GM23248 (cell line): ENCODE measurements at regions not wholly inside any gene's neighbourhood (a gene's known extent, or its start where the extent isn't known, plus 50 kb on each side); places are given as distances from the start of the nearest gene placed in this dataset.
A peak's percentile ranks its signal among the peaks of the same experiment; 100 is the strongest.

Experiments used
- DNase-seq: peaks from one replicate; pipeline ENCODE4 v3.0.0-alpha.2; 2015
- H2AFZ ChIP-seq: fragments of 200-600 bp; sonication (generic); 2 replicates; pipeline ENCODE4 v1.6.1; 2016; ENCODE audit warnings: antibody characterized with exemption
- H3F3A ChIP-seq: fragments of 200-600 bp; sonication (generic); 2 replicates; pipeline ENCODE4 v1.6.1; 2016; ENCODE audit warnings: mild to moderate bottlenecking, antibody characterized with exemption, mixed run types; ENCODE audit not compliant: insufficient read depth
- H3K27ac ChIP-seq: fragments of 200-600 bp; sonication (generic); 2 replicates; pipeline ENCODE4 v1.5.1; 2016; ENCODE audit warnings: mild to moderate bottlenecking
- H3K27me3 ChIP-seq: fragments of 200-600 bp; sonication (generic); replicated peaks from 2 replicates; pipeline ENCODE4 v1.6.1; 2016; ENCODE audit warnings: mild to moderate bottlenecking; ENCODE audit not compliant: insufficient read depth
- H3K36me3 ChIP-seq: fragments of 200-600 bp; sonication (generic); 2 replicates; pipeline ENCODE4 v1.6.1; 2016; ENCODE audit warnings: low read depth, mild to moderate bottlenecking
- H3K4me1 ChIP-seq: fragments of 200-600 bp; sonication (generic); 2 replicates; pipeline ENCODE4 v1.6.1; 2016; ENCODE audit warnings: mild to moderate bottlenecking; ENCODE audit not compliant: insufficient read depth
- H3K4me2 ChIP-seq: fragments of 200-600 bp; sonication (generic); one replicate; pipeline ENCODE4 v1.6.1; 2016; ENCODE audit warnings: mild to moderate bottlenecking; ENCODE audit not compliant: unreplicated experiment
- H3K4me3 ChIP-seq: fragments of 200-600 bp; sonication (generic); 2 replicates; pipeline ENCODE4 v1.5.1; 2016; ENCODE audit warnings: mild to moderate bottlenecking
- H3K79me2 ChIP-seq: fragments of 200-600 bp; sonication (generic); 2 replicates; pipeline ENCODE4 v1.6.1; 2016; ENCODE audit warnings: mild to moderate bottlenecking; ENCODE audit not compliant: insufficient read depth
- H3K9ac ChIP-seq: fragments of 200-600 bp; sonication (generic); 2 replicates; pipeline ENCODE4 v1.6.1; 2016; ENCODE audit warnings: mild to moderate bottlenecking
- H3K9me2 ChIP-seq: fragments of 200-600 bp; sonication (generic); 2 replicates; pipeline ENCODE4 v1.6.1; 2016; ENCODE audit warnings: mixed run types, mild to moderate bottlenecking, moderate library complexity; ENCODE audit not compliant: insufficient read depth
- H3K9me3 ChIP-seq: fragments of 200-600 bp; sonication (generic); one replicate; pipeline ENCODE4 v1.6.1; 2017; ENCODE audit warnings: low read depth
- H4K20me1 ChIP-seq: fragments of 200-600 bp; sonication (generic); 2 replicates; pipeline ENCODE4 v1.6.0; 2016; ENCODE audit not compliant: insufficient read depth
- EZH2 ChIP-seq: fragments of 200-600 bp; sonication (generic); IDR thresholded peaks from 2 replicates; pipeline ENCODE4 v1.6.1; 2018; ENCODE audit warnings: antibody characterized with exemption, mild to moderate bottlenecking; ENCODE audit not compliant: insufficient read depth, poor library complexity, severe bottlenecking
- EZH2phosphoT487 ChIP-seq: fragments of 200-600 bp; sonication (generic); IDR thresholded peaks from 2 replicates; pipeline ENCODE4 v1.6.1; 2018; ENCODE audit warnings: antibody characterized with exemption, moderate library complexity, mild to moderate bottlenecking, low read depth; ENCODE audit not compliant: insufficient read depth
- WGBS, 2 experiments: methylation state at CpG; one replicate each; pipeline ENCODE4 v1.1.6; 2015 to 2017; ENCODE audit warnings: low lambda C conversion rate in 2 of 2, low coverage in 1 of 2; ENCODE audit errors: missing lambda C conversion rate in 2 of 2; 5-methylcytosine and 5-hydroxymethylcytosine counted together
- in situ Hi-C: fragments of 300-500 bp; cut with MboI; formaldehyde crosslinking; loops from 2 replicates; pipeline ENCODE4 v1.15.0; 2020

GRCh38 chr9:109715344-109715743, 64.7 kb upstream of the PALM2AKAP2 start:
- in situ Hi-C loops: no loop called here
- WGBS, 2 experiments: 68 to 75% methylated on average over 6 of the region's 6 CpGs

GRCh38 chr9:109716631-109717030, 63.4 kb upstream of the PALM2AKAP2 start:
- Histone ChIP-seq H3K9me3 (no peaks in the 10 kb centered on the region), H3K79me2 (no peaks in the 10 kb centered on the region), H2AFZ (no peak overlapping the region), H3F3A (no peaks in the 10 kb centered on the region), H3K4me3 (no peak overlapping the region), H3K9me2 (no peaks in the 10 kb centered on the region), H3K36me3 (no peaks in the 10 kb centered on the region), H3K27me3 (0 out of 2 replicates have a peak, but pooled peaks cover 17% of the 10 kb centered on the region), H3K4me1 (no peaks in the 10 kb centered on the region), H4K20me1 (no peaks in the 10 kb centered on the region), H3K9ac (no peak overlapping the region), H3K4me2 (no peak overlapping the region), H3K27ac (no peak overlapping the region)
- WGBS, 2 experiments: 63 to 69% methylated on average over 1 of the region's 1 CpG
- TF ChIP-seq EZH2phosphoT487 (no peak), EZH2 (no peak)
- in situ Hi-C loops: no loop called here
- peak; percentile 15 for DNase-seq

More at GRCh38 chr9:109715344-109715743, 64.7 kb upstream of the PALM2AKAP2 start:
- TF ChIP-seq EZH2phosphoT487 (no peak), EZH2 (no peak)
- Histone ChIP-seq H3K4me1 (no peaks in the 10 kb centered on the region), H3K79me2 (no peaks in the 10 kb centered on the region), H3F3A (no peaks in the 10 kb centered on the region), H3K9me2 (no peaks in the 10 kb centered on the region), H4K20me1 (no peaks in the 10 kb centered on the region), H2AFZ (no peak overlapping the region), H3K27me3 (0 out of 2 replicates have a peak, but pooled peaks cover 17% of the 10 kb centered on the region), H3K27ac (no peak overlapping the region), H3K9ac (no peak overlapping the region), H3K36me3 (no peaks in the 10 kb centered on the region), H3K4me2 (no peak overlapping the region), H3K4me3 (no peak overlapping the region), H3K9me3 (no peaks in the 10 kb centered on the region)
- DNase-seq: no peak

- 83 to 97% methylated on average over 2 of the region's 2 CpGs for WGBS, 2 experiments
- no peak for DNase-seq
- no peak overlapping the region for H3K4me2 ChIP-seq
- no peak overlapping the region for H3K9ac ChIP-seq
- 0 out of 2 replicates have a peak, but pooled peaks cover 17% of the 10 kb centered on the region for H3K27me3 ChIP-seq
- no peaks in the 10 kb centered on the region for H3F3A ChIP-seq
- in situ Hi-C loops: no loop called here
- H2AFZ ChIP-seq: no peak overlapping the region
- H3K36me3 ChIP-seq: no peaks in the 10 kb centered on the region
- H3K79me2 ChIP-seq: no peaks in the 10 kb centered on the region
- H3K9me2 ChIP-seq: no peaks in the 10 kb centered on the region
- no peaks in the 10 kb centered on the region for H3K9me3 ChIP-seq
- no peaks in the 10 kb centered on the region for H4K20me1 ChIP-seq
- H3K4me1 ChIP-seq: no peaks in the 10 kb centered on the region
- no peak overlapping the region for H3K27ac ChIP-seq
- no peak overlapping the region for H3K4me3 ChIP-seq
- TF ChIP-seq EZH2: no peak
- TF ChIP-seq EZH2phosphoT487: no peak
Observed at GRCh38 chr9:109717342-109717741, 62.7 kb upstream of the PALM2AKAP2 start.

- no peak overlapping the region for H3K9ac ChIP-seq
- H4K20me1 ChIP-seq: no peaks in the 10 kb centered on the region
- no peaks in the 10 kb centered on the region for H3K9me2 ChIP-seq
- H3K36me3 ChIP-seq: no peaks in the 10 kb centered on the region
- no peak overlapping the region for H2AFZ ChIP-seq
- in situ Hi-C loops: no loop called here
- no peaks in the 10 kb centered on the region for H3K9me3 ChIP-seq
- H3K4me2 ChIP-seq: no peak overlapping the region
- H3K27me3 ChIP-seq: 0 out of 2 replicates have a peak, but pooled peaks cover 17% of the 10 kb centered on the region
- no peaks in the 10 kb centered on the region for H3K79me2 ChIP-seq
- H3K4me1 ChIP-seq: no peaks in the 10 kb centered on the region
- no peaks in the 10 kb centered on the region for H3F3A ChIP-seq
- H3K27ac ChIP-seq: no peak overlapping the region
- no peak for DNase-seq
- 64% methylated on average over 3 of the region's 3 CpGs for WGBS, 2 experiments
- no peak overlapping the region for H3K4me3 ChIP-seq
- TF ChIP-seq EZH2: no peak
- no peak for TF ChIP-seq EZH2phosphoT487
Observed at GRCh38 chr9:109718861-109719260, 61.1 kb upstream of the PALM2AKAP2 start.

- Histone ChIP-seq H2AFZ (no peak overlapping the region), H3K4me1 (no peaks in the 10 kb centered on the region), H3K27ac (no peak overlapping the region), H3K9me3 (no peaks in the 10 kb centered on the region), H3K79me2 (no peaks in the 10 kb centered on the region), H3F3A (no peaks in the 10 kb centered on the region), H3K27me3 (no peaks in the 10 kb centered on the region; the same call in 1 of the 2 replicates), H4K20me1 (no peaks in the 10 kb centered on the region), H3K9ac (no peak overlapping the region), H3K4me2 (no peak overlapping the region), H3K36me3 (no peaks in the 10 kb centered on the region), H3K4me3 (no peak overlapping the region), H3K9me2 (no peaks in the 10 kb centered on the region)
- no peak for TF ChIP-seq EZH2
- no peak for TF ChIP-seq EZH2phosphoT487
- peak; percentile 26 for DNase-seq
- in situ Hi-C loops: no loop called here
- 41 to 50% methylated on average over 2 of the region's 2 CpGs for WGBS, 2 experiments
Observed at GRCh38 chr9:109721001-109721400, 59.0 kb upstream of the PALM2AKAP2 start.
